ENCODE measurements at regions not wholly inside any gene's neighbourhood (a gene's known extent, or its start where the extent isn't known, plus 50 kb on each side); places are given as distances from the start of the nearest gene placed in this dataset.

GRCh38 chr17:59512844-59513385, 52.5 kb upstream of the DHX40 start:
- TF ChIP-seq CTCF (IDR thresholded peaks at IDR 0.05; ENCODE audit: poor library complexity) (no peak), EZH2 (IDR thresholded peaks at IDR 0.05; ENCODE audit: borderline replicate concordance) (no peak), EZH2phosphoT487 (IDR thresholded peaks at IDR 0.05; ENCODE audit: low read depth, severe bottlenecking, unreplicated experiment) (no peak)

Measured in hepatocyte (in vitro differentiated cells).